ENCODE measurements at regions not wholly inside any gene's neighbourhood (a gene's known extent, or its start where the extent isn't known, plus 50 kb on each side); places are given as distances from the start of the nearest gene placed in this dataset.

DNA sequence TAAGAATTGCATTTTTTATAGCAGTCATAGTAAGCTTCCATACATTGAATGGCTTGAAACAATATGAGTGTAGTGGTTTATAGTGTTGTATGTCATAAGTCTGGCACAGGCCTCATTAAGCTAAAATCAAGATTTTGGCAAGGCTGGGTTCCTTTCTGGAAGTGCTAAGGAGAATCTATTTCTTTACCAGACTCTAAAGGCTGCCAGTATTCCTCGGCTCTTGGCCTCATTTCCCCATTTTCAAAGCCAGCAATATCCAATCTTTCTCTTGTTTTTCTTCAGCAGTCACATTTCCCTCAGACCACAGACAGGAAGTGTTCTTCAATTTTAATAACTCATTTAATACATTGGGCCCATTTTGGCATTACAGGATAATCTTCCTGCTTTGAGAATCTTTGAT, 1155.5 kb upstream of the PABPC4L start:
- TF ChIP-seq, protein P1, sequence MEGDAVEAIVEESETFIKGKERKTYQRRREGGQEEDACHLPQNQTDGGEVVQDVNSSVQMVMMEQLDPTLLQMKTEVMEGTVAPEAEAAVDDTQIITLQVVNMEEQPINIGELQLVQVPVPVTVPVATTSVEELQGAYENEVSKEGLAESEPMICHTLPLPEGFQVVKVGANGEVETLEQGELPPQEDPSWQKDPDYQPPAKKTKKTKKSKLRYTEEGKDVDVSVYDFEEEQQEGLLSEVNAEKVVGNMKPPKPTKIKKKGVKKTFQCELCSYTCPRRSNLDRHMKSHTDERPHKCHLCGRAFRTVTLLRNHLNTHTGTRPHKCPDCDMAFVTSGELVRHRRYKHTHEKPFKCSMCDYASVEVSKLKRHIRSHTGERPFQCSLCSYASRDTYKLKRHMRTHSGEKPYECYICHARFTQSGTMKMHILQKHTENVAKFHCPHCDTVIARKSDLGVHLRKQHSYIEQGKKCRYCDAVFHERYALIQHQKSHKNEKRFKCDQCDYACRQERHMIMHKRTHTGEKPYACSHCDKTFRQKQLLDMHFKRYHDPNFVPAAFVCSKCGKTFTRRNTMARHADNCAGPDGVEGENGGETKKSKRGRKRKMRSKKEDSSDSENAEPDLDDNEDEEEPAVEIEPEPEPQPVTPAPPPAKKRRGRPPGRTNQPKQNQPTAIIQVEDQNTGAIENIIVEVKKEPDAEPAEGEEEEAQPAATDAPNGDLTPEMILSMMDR (conservative IDR thresholded peaks at IDR 0.05; ENCODE audit: low read depth in 2 of 2): no peak
- TF ChIP-seq, protein P2, sequence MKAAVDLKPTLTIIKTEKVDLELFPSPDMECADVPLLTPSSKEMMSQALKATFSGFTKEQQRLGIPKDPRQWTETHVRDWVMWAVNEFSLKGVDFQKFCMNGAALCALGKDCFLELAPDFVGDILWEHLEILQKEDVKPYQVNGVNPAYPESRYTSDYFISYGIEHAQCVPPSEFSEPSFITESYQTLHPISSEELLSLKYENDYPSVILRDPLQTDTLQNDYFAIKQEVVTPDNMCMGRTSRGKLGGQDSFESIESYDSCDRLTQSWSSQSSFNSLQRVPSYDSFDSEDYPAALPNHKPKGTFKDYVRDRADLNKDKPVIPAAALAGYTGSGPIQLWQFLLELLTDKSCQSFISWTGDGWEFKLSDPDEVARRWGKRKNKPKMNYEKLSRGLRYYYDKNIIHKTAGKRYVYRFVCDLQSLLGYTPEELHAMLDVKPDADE (IDR thresholded peaks at IDR 0.05): no peak
- TF ChIP-seq ZNF114 (CRISPR knock-in tag; IDR thresholded peaks at IDR 0.05): no peak
- TF ChIP-seq, protein P3, sequence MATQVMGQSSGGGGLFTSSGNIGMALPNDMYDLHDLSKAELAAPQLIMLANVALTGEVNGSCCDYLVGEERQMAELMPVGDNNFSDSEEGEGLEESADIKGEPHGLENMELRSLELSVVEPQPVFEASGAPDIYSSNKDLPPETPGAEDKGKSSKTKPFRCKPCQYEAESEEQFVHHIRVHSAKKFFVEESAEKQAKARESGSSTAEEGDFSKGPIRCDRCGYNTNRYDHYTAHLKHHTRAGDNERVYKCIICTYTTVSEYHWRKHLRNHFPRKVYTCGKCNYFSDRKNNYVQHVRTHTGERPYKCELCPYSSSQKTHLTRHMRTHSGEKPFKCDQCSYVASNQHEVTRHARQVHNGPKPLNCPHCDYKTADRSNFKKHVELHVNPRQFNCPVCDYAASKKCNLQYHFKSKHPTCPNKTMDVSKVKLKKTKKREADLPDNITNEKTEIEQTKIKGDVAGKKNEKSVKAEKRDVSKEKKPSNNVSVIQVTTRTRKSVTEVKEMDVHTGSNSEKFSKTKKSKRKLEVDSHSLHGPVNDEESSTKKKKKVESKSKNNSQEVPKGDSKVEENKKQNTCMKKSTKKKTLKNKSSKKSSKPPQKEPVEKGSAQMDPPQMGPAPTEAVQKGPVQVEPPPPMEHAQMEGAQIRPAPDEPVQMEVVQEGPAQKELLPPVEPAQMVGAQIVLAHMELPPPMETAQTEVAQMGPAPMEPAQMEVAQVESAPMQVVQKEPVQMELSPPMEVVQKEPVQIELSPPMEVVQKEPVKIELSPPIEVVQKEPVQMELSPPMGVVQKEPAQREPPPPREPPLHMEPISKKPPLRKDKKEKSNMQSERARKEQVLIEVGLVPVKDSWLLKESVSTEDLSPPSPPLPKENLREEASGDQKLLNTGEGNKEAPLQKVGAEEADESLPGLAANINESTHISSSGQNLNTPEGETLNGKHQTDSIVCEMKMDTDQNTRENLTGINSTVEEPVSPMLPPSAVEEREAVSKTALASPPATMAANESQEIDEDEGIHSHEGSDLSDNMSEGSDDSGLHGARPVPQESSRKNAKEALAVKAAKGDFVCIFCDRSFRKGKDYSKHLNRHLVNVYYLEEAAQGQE (IDR thresholded peaks at IDR 0.05; ENCODE audit: unreplicated experiment): no peak
- TF ChIP-seq STAT1 (IDR thresholded peaks at IDR 0.05; ENCODE audit: unreplicated experiment): no peak
- TF ChIP-seq EZH2 (IDR thresholded peaks at IDR 0.05; ENCODE audit: low read depth, unreplicated experiment): no peak
- TF ChIP-seq, protein P4, sequence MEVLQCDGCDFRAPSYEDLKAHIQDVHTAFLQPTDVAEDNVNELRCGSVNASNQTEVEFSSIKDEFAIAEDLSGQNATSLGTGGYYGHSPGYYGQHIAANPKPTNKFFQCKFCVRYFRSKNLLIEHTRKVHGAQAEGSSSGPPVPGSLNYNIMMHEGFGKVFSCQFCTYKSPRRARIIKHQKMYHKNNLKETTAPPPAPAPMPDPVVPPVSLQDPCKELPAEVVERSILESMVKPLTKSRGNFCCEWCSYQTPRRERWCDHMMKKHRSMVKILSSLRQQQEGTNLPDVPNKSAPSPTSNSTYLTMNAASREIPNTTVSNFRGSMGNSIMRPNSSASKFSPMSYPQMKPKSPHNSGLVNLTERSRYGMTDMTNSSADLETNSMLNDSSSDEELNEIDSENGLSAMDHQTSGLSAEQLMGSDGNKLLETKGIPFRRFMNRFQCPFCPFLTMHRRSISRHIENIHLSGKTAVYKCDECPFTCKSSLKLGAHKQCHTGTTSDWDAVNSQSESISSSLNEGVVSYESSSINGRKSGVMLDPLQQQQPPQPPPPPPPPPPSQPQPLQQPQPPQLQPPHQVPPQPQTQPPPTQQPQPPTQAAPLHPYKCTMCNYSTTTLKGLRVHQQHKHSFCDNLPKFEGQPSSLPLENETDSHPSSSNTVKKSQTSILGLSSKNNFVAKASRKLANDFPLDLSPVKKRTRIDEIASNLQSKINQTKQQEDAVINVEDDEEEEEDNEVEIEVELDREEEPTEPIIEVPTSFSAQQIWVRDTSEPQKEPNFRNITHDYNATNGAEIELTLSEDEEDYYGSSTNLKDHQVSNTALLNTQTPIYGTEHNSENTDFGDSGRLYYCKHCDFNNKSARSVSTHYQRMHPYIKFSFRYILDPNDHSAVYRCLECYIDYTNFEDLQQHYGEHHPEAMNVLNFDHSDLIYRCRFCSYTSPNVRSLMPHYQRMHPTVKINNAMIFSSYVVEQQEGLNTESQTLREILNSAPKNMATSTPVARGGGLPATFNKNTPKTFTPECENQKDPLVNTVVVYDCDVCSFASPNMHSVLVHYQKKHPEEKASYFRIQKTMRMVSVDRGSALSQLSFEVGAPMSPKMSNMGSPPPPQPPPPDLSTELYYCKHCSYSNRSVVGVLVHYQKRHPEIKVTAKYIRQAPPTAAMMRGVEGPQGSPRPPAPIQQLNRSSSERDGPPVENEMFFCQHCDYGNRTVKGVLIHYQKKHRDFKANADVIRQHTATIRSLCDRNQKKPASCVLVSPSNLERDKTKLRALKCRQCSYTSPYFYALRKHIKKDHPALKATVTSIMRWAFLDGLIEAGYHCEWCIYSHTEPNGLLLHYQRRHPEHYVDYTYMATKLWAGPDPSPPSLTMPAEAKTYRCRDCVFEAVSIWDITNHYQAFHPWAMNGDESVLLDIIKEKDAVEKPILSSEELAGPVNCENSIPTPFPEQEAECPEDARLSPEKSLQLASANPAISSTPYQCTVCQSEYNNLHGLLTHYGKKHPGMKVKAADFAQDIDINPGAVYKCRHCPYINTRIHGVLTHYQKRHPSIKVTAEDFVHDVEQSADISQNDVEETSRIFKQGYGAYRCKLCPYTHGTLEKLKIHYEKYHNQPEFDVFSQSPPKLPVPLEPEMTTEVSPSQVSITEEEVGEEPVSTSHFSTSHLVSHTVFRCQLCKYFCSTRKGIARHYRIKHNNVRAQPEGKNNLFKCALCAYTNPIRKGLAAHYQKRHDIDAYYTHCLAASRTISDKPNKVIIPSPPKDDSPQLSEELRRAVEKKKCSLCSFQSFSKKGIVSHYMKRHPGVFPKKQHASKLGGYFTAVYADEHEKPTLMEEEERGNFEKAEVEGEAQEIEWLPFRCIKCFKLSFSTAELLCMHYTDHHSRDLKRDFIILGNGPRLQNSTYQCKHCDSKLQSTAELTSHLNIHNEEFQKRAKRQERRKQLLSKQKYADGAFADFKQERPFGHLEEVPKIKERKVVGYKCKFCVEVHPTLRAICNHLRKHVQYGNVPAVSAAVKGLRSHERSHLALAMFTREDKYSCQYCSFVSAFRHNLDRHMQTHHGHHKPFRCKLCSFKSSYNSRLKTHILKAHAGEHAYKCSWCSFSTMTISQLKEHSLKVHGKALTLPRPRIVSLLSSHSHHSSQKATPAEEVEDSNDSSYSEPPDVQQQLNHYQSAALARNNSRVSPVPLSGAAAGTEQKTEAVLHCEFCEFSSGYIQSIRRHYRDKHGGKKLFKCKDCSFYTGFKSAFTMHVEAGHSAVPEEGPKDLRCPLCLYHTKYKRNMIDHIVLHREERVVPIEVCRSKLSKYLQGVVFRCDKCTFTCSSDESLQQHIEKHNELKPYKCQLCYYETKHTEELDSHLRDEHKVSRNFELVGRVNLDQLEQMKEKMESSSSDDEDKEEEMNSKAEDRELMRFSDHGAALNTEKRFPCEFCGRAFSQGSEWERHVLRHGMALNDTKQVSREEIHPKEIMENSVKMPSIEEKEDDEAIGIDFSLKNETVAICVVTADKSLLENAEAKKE (CRISPR knock-in tag; IDR thresholded peaks at IDR 0.05): no peak
- TF ChIP-seq NANOG (IDR thresholded peaks at IDR 0.05; ENCODE audit: borderline replicate concordance): no peak
- TF ChIP-seq EZH2phosphoT487 (IDR thresholded peaks at IDR 0.05; ENCODE audit: unreplicated experiment): no peak
- no peak for TF ChIP-seq POLR2AphosphoS5 (IDR thresholded peaks at IDR 0.05; ENCODE audit: low read depth)
- no peak for TF ChIP-seq CREB1 (CRISPR knock-in tag; IDR thresholded peaks at IDR 0.05; ENCODE audit: low read depth)
- TF ChIP-seq ZNF331 (CRISPR knock-in tag; IDR thresholded peaks at IDR 0.05; ENCODE audit: low read depth): no peak
- no peak for TF ChIP-seq JUNB (IDR thresholded peaks at IDR 0.05; ENCODE audit: unreplicated experiment)
- H3K9me3 Mint-ChIP-seq: no peaks in the 10 kb centered on the region; the same call in 2 of the 3 replicates

More for the DNA sequence above, 1155.5 kb upstream of the PABPC4L start:
- Mint-ChIP-seq H3K4me1 (peaks cover 5% of the 10 kb centered on the region; the same call in 2 of the 3 replicates), H3K27ac (no peak overlapping the region), H3K36me3 (ENCODE audit: low read depth) (no peaks in the 10 kb centered on the region; the same call in 2 of the 3 replicates), H3K4me3 (no peak overlapping the region), H3K27me3 (ENCODE audit: insufficient read depth, low read depth, poor library complexity) (peaks cover 2% of the 10 kb centered on the region)
- H3K9me2 ChIP-seq (ENCODE audit: insufficient read depth): no peaks in the 10 kb centered on the region
- ATAC-seq (no peak), DNase-seq (ENCODE audit: low spot score) (no peak)
- H3K79me2 ChIP-seq (replicated peaks; ENCODE audit: insufficient read depth): no peaks in the 10 kb centered on the region
- H3K4me1 ChIP-seq (ENCODE audit: insufficient read depth): no peaks in the 10 kb centered on the region
- H3K4me2 ChIP-seq: no peak overlapping the region
- H2AFZ ChIP-seq: no peak overlapping the region
- H3F3A ChIP-seq (replicated peaks; ENCODE audit: low read depth): no peaks in the 10 kb centered on the region
- no peak overlapping the region for H3K27ac ChIP-seq (ENCODE audit: low read depth)
- H3K36me3 ChIP-seq (ENCODE audit: insufficient read depth): no peaks in the 10 kb centered on the region
- H3K27me3 ChIP-seq (ENCODE audit: insufficient read depth): no peaks in the 10 kb centered on the region
- no peak overlapping the region for H3K4me3 ChIP-seq
- H4K20me1 ChIP-seq (replicated peaks; ENCODE audit: insufficient read depth): no peaks in the 10 kb centered on the region
